Ovary (tissue), 7 donors: ENCODE measurements at regions not wholly inside any gene's neighbourhood (a gene's known extent, or its start where the extent isn't known, plus 50 kb on each side); places are given as distances from the start of the nearest gene placed in this dataset.
"Not testable (repeated sequence)": the region's sequence is repeated elsewhere in the genome, so short reads cannot be mapped to it uniquely, and the experiment has no call there.

Experiments
- DNase-seq, 5 donors: peaks; one replicate each; pipeline ENCODE4 v3.0.0-alpha.2; 2019 to 2020
- H3K27ac ChIP-seq, 2 donors: fragments of 200-600 bp; one replicate each; pipeline versions ENCODE4 v1.5.1 to v1.8.0; 2019 to 2022
- H3K27me3 ChIP-seq: fragments of 200-600 bp; one replicate; pipeline ENCODE4 v1.8.0; 2022
- H3K36me3 ChIP-seq: fragments of 200-600 bp; sonication (generic); one replicate; pipeline ENCODE4 v1.5.1; 2019
- H3K4me1 ChIP-seq: one replicate; pipeline ENCODE4 v1.8.1; 2013; ENCODE audit warnings: mild to moderate bottlenecking, moderate library complexity; ENCODE audit not compliant: insufficient read depth
- H3K4me3 ChIP-seq: fragments of 200-600 bp; sonication (generic); one replicate; pipeline ENCODE4 v1.5.1; 2017
- H3K9me3 ChIP-seq, 2 donors: fragments of 200-600 bp in 1 of 2; sonication (generic) in 1 of 2; one replicate each; pipeline versions ENCODE4 v1.5.1 to v1.8.1; 2013 to 2019; ENCODE audit warnings: mild to moderate bottlenecking in 1 of 2, moderate library complexity in 1 of 2
- CTCF ChIP-seq, 3 donors: fragments of 450-650 bp in 2 of 3; fragments of 200-600 bp in 1 of 3; IDR thresholded peaks; one replicate each; pipeline versions ENCODE4 v1.5.1 to v1.8.0; 2016 to 2022; ENCODE audit warnings: antibody characterized with exemption in 3 of 3, mild to moderate bottlenecking in 1 of 3
- EP300 ChIP-seq: sonication (generic); formaldehyde crosslinking; IDR thresholded peaks from one replicate; pipeline ENCODE4 v1.6.1; 2017; ENCODE audit warnings: antibody characterized with exemption
- POLR2A ChIP-seq: fragments of 450-650 bp; IDR thresholded peaks from one replicate; pipeline ENCODE4 v1.6.1; 2017; ENCODE audit warnings: antibody characterized with exemption, mild to moderate bottlenecking, moderate library complexity
- WGBS, 3 donors: extraction: QIAGEN DNeasy Blood & Tissue Kit in 1 of 3; methylation state at CpG; one replicate each; pipeline versions ENCODE4 v1.1.5 to v1.1.7; 2013 to 2017; 5-methylcytosine and 5-hydroxymethylcytosine counted together
- intact Hi-C, 4 donors: fragments of 100-400 bp; cut with DNase I; formaldehyde crosslinking; loops; one replicate each; pipeline versions ENCODE4 v1.11.0 to v1.15.1; 2022 to 2023
- donor health status: DM: no; HTN: no; CAD: no; lungs with moderate emphysema.
- donor health status: DM: no; HTN: no; CAD: no.
- donor health status: Bipolar disorder and iron deficiency.
- donor health status: DM: no; HTN: no; CAD: no.
- donor health status: DM: yes; HTN: yes; CAD: no.

GRCh38 chr4:164659765-164660164 lies 94.2 kb upstream of the SMIM31 start:
- Histone ChIP-seq H3K4me1 (no peaks in the 10 kb centered on the region), H3K27me3 (no peaks in the 10 kb centered on the region), H3K27ac (no peak overlapping the region), H3K9me3 (no peaks in the 10 kb centered on the region), H3K4me3 (no peak overlapping the region), H3K36me3 (no peaks in the 10 kb centered on the region)
- no peak for TF ChIP-seq CTCF (IDR thresholded peaks at IDR 0.05)
- TF ChIP-seq EP300 = no peak
- no peak for TF ChIP-seq POLR2A
- no peak for DNase-seq
- intact Hi-C loops = no loop called here
- 71 to 78% (median 73%) methylated on average over 1 of the region's 1 CpG for WGBS, 3 donors

- DNase-seq, H3K27me3 ChIP-seq, H3K36me3 ChIP-seq, intact Hi-C loops, H3K27ac ChIP-seq, H3K9me3 ChIP-seq, H3K4me1 ChIP-seq, H3K4me3 ChIP-seq: not testable (repeated sequence)
- WGBS, 3 donors = 78 to 83% (median 83%) methylated on average over 9 of the region's 9 CpGs
Measured at GRCh38 chr4:164676152-164676551, 77.8 kb upstream of the SMIM31 start.

- Histone ChIP-seq H3K4me3 (no peak overlapping the region), H3K27ac (no peak overlapping the region), H3K27me3 (no peaks in the 10 kb centered on the region), H3K36me3 (no peaks in the 10 kb centered on the region), H3K4me1 (no peaks in the 10 kb centered on the region), H3K9me3 (no peaks in the 10 kb centered on the region)
- WGBS, 3 donors = 85 to 90% (median 86%) methylated on average over 2 of the region's 2 CpGs
- no peak for DNase-seq
- no peak for TF ChIP-seq EP300
- no peak for TF ChIP-seq POLR2A
- TF ChIP-seq CTCF (IDR thresholded peaks at IDR 0.05) = no peak
- intact Hi-C loops = no loop called here
Measured at GRCh38 chr4:164683040-164683439, 70.9 kb upstream of the SMIM31 start.

- no peak overlapping the region for H3K27ac ChIP-seq
- H3K4me1 ChIP-seq = no peaks in the 10 kb centered on the region
- no peak for TF ChIP-seq EP300
- no peak for TF ChIP-seq CTCF (IDR thresholded peaks at IDR 0.05)
- TF ChIP-seq POLR2A = no peak
- no peak overlapping the region for H3K4me3 ChIP-seq
- WGBS, 3 donors = 72 to 79% (median 75%) methylated on average over 3 of the region's 3 CpGs
- intact Hi-C loops = no loop called here
- no peak for DNase-seq
- no peaks in the 10 kb centered on the region for H3K9me3 ChIP-seq
- H3K27me3 ChIP-seq = no peaks in the 10 kb centered on the region
- no peaks in the 10 kb centered on the region for H3K36me3 ChIP-seq
Measured at GRCh38 chr4:164695650-164696049, 58.3 kb upstream of the SMIM31 start.

GRCh38 chr4:164700471-164700870 lies 53.5 kb upstream of the SMIM31 start:
- H3K9me3 ChIP-seq = no peaks in the 10 kb centered on the region
- DNase-seq = no peak
- no peak overlapping the region for H3K4me3 ChIP-seq
- H3K27ac ChIP-seq = no peak overlapping the region
- WGBS, 3 donors = 67 to 75% (median 74%) methylated on average over 10 of the region's 10 CpGs
- TF ChIP-seq CTCF (IDR thresholded peaks at IDR 0.05) = no peak
- TF ChIP-seq EP300 = no peak
- no peak for TF ChIP-seq POLR2A
- no peaks in the 10 kb centered on the region for H3K4me1 ChIP-seq
- H3K36me3 ChIP-seq = no peaks in the 10 kb centered on the region
- intact Hi-C loops = no loop called here
- H3K27me3 ChIP-seq = no peaks in the 10 kb centered on the region
